Fibroblast of the aortic adventitia (primary cell): ENCODE measurements at regions not wholly inside any gene's neighbourhood (a gene's known extent, or its start where the extent isn't known, plus 50 kb on each side); places are given as distances from the start of the nearest gene placed in this dataset.

Source experiments
- DNase-seq: peaks from one replicate; pipeline ENCODE4 v3.0.0-alpha.2; 2010; ENCODE audit warnings: low read depth
- H3K4me3 ChIP-seq: 2 replicates; pipeline ENCODE4 v1.5.1; 2011; ENCODE audit warnings: low read depth, mild to moderate bottlenecking, control low read depth, low read length, moderate library complexity
- CTCF ChIP-seq: IDR thresholded peaks from 2 replicates; pipeline ENCODE4 v1.5.1; 2011; ENCODE audit warnings: mild to moderate bottlenecking, low read length, control low read depth, inconsistent platforms; ENCODE audit not compliant: insufficient read depth

- H3K4me3 ChIP-seq: no peak overlapping the region
- no peak for DNase-seq
- TF ChIP-seq CTCF: no peak
Measured at GRCh38 chr22:27378311-27378800, 423.2 kb downstream of the MN1 start.

- TF ChIP-seq CTCF: no peak
- no peak for DNase-seq
- no peak overlapping the region for H3K4me3 ChIP-seq
Measured at GRCh38 chr22:27378995-27379394, 422.6 kb downstream of the MN1 start.

- TF ChIP-seq CTCF: no peak
Measured at GRCh38 chr22:27380855-27381254, 420.7 kb downstream of the MN1 start.

GRCh38 chr22:27381552-27381951 lies 420.0 kb downstream of the MN1 start:
- no peak for DNase-seq
- H3K4me3 ChIP-seq: no peak overlapping the region

More at GRCh38 chr22:27380855-27381254, 420.7 kb downstream of the MN1 start:
- H3K4me3 ChIP-seq: no peak overlapping the region
- no peak for DNase-seq

GRCh38 chr22:27381960-27382742 lies 419.4 kb downstream of the MN1 start:
- no peak overlapping the region for H3K4me3 ChIP-seq
- DNase-seq: no peak
- no peak for TF ChIP-seq CTCF

More at GRCh38 chr22:27381552-27381951, 420.0 kb downstream of the MN1 start:
- TF ChIP-seq CTCF: no peak

- no peak overlapping the region for H3K4me3 ChIP-seq
- TF ChIP-seq CTCF: no peak
- DNase-seq: no peak
Measured at GRCh38 chr22:27382947-27383346, 418.6 kb downstream of the MN1 start.
